ENCODE measurements at regions not wholly inside any gene's neighbourhood (a gene's known extent, or its start where the extent isn't known, plus 50 kb on each side); places are given as distances from the start of the nearest gene placed in this dataset.

- WGBS (ENCODE audit: low lambda C conversion rate) = 49% methylated on average over 8 of the region's 8 CpGs
- CTCF ChIA-PET = interaction anchor here (0.8 to 1.4 kb wide), 4 partner anchors 8 to 163 kb away, joined by 3 to 4 read pairs (median 3); no protein-coding TSS in a partner anchor
Measured at GRCh38 chr11:116478205-116478604, 294.6 kb downstream of the BUD13 start.

GRCh38 chr11:116473790-116474346 lies 298.9 kb downstream of the BUD13 start:
- CTCF ChIA-PET = interaction anchor here (0.9 to 4.5 kb wide), 6 partner anchors 9 to 46 kb away, joined by 3 to 30 read pairs (median 4); no protein-coding TSS in a partner anchor

More at GRCh38 chr11:116478205-116478604, 294.6 kb downstream of the BUD13 start:
- Histone ChIP-seq H3K9ac (no peak overlapping the region), H4K20me1 (ENCODE audit: insufficient read depth) (no peaks in the 10 kb centered on the region), H3F3A (replicated peaks; ENCODE audit: insufficient read depth) (no peaks in the 10 kb centered on the region), H2AFZ (ENCODE audit: low read depth) (no peak overlapping the region), H3K79me2 (ENCODE audit: insufficient read depth) (no peaks in the 10 kb centered on the region), H3K4me2 (no peak overlapping the region), H3K27me3 (ENCODE audit: insufficient read depth) (no peaks in the 10 kb centered on the region; the same call in 1 of the 2 replicates), H3K36me3 (replicated peaks in 1 of 2; ENCODE audit: control insufficient read depth in 1 of 2, insufficient read depth in 2 of 2, low read length in 1 of 2) (no peaks in the 10 kb centered on the region), H3K27ac (ENCODE audit: low read depth in 2 of 2, low read length in 1 of 2) (no peak overlapping the region), H3K9me3 (no peaks in the 10 kb centered on the region), H3K4me1 (ENCODE audit: control insufficient read depth in 1 of 2, insufficient read depth in 2 of 2, low read depth in 1 of 2, low read length in 1 of 2) (peaks cover 0 to 16% of the 10 kb centered on the region in 2 experiments; a peak in 2 of 4 replicates), H3K9me2 (no peaks in the 10 kb centered on the region), H3K4me3 (ENCODE audit: low read depth in 2 of 2, low read length in 1 of 2) (no peak overlapping the region)
- TF ChIP-seq GATA2 (CRISPR knock-in tag; IDR thresholded peaks at IDR 0.05) (peak; percentile 41; the same call in 1 of the 2 replicates), TCF12 (IDR thresholded peaks at IDR 0.05) (no peak)
- DNase-seq = no peak
- POLR2A ChIA-PET = interaction anchor here (1.2 kb wide), 1 partner anchor 21 kb away, joined by 4 read pairs; no protein-coding TSS in a partner anchor

More at GRCh38 chr11:116473790-116474346, 298.9 kb downstream of the BUD13 start:
- H3K4me3 ChIP-seq (ENCODE audit: low read depth in 2 of 2, low read length in 1 of 2) = no peak overlapping the region
- H3K27ac ChIP-seq (ENCODE audit: low read depth in 2 of 2, low read length in 1 of 2) = peak overlapping the region in 1 of 2 experiments; percentile 94; a peak in 2 of 4 replicates
- TF ChIP-seq GABPA (IDR thresholded peaks at IDR 0.05; ENCODE audit: low read depth) (no peak), IRF3 (IDR thresholded peaks at IDR 0.05; ENCODE audit: low read depth, low read length) (no peak), GATA2 (CRISPR knock-in tag; IDR thresholded peaks at IDR 0.05) (no peak), FOXJ3 (CRISPR knock-in tag; IDR thresholded peaks at IDR 0.05) (no peak), EZH2phosphoT487 (IDR thresholded peaks at IDR 0.05; ENCODE audit: borderline replicate concordance, low read depth) (no peak), REST (IDR thresholded peaks at IDR 0.05; ENCODE audit: low read depth, low read length) (no peak), ELF1 (IDR thresholded peaks at IDR 0.05) (no peak), PBX3 (IDR thresholded peaks at IDR 0.05) (no peak), NFIC (IDR thresholded peaks at IDR 0.05; ENCODE audit: borderline replicate concordance) (no peak), FOSL2 (IDR thresholded peaks at IDR 0.05; ENCODE audit: borderline replicate concordance, low read depth) (no peak), EP300 (IDR thresholded peaks at IDR 0.05; ENCODE audit: borderline replicate concordance in 1 of 2, low read depth in 1 of 2, low read length in 1 of 2) (no peak), RAD21 (IDR thresholded peaks at IDR 0.05; ENCODE audit: low read length) (no peak), FOXM1 (IDR thresholded peaks at IDR 0.05; ENCODE audit: low read depth) (no peak), MXI1 (IDR thresholded peaks at IDR 0.05; ENCODE audit: low read depth, low read length) (no peak), MEF2A (IDR thresholded peaks at IDR 0.05; ENCODE audit: borderline replicate concordance, low read depth) (no peak), CTCF (IDR thresholded peaks at IDR 0.05) (no peak)
- no peak overlapping the region for H3K4me2 ChIP-seq
- H3K9me2 ChIP-seq = no peaks in the 10 kb centered on the region
- POLR2A ChIA-PET = interaction anchor here (1.1 to 2.1 kb wide), 7 partner anchors 22 to 46 kb away, joined by 3 to 16 read pairs (median 10); no protein-coding TSS in a partner anchor
- DNase-seq = no peak
- peaks cover 0 to 21% of the 10 kb centered on the region in 2 experiments; a peak in 2 of 4 replicates for H3K4me1 ChIP-seq (ENCODE audit: control insufficient read depth in 1 of 2, insufficient read depth in 2 of 2, low read depth in 1 of 2, low read length in 1 of 2)
- H3K27me3 ChIP-seq (ENCODE audit: insufficient read depth) = no peaks in the 10 kb centered on the region
- no peaks in the 10 kb centered on the region for H3K79me2 ChIP-seq (ENCODE audit: insufficient read depth)
- no peak overlapping the region for H2AFZ ChIP-seq (ENCODE audit: low read depth)
- no peaks in the 10 kb centered on the region for H3K36me3 ChIP-seq (replicated peaks in 1 of 2; ENCODE audit: control insufficient read depth in 1 of 2, insufficient read depth in 2 of 2, low read length in 1 of 2)
- H4K20me1 ChIP-seq (ENCODE audit: insufficient read depth) = no peaks in the 10 kb centered on the region
- H3K9me3 ChIP-seq = no peaks in the 10 kb centered on the region
- no peak overlapping the region for H3K9ac ChIP-seq
- peaks cover 4% of the 10 kb centered on the region for H3F3A ChIP-seq (replicated peaks; ENCODE audit: insufficient read depth)
- WGBS (ENCODE audit: low lambda C conversion rate) = 67% methylated on average over 3 of the region's 3 CpGs

Measured in SK-N-SH (cell line).